H9 (cell line): ENCODE measurements at regions not wholly inside any gene's neighbourhood (a gene's known extent, or its start where the extent isn't known, plus 50 kb on each side); places are given as distances from the start of the nearest gene placed in this dataset.

ENCODE experiments used
- DNase-seq: peaks from one replicate; pipeline ENCODE4 v3.0.0-alpha.2; 2017
- H2AFZ ChIP-seq: one replicate; pipeline ENCODE4 v1.6.1; 2013; ENCODE audit warnings: mild to moderate bottlenecking, low read length, control low read depth, moderate library complexity
- H2AK5ac ChIP-seq: 2 replicates; pipeline ENCODE4 v1.6.1; 2013; ENCODE audit warnings: low read length, control low read depth, mixed read lengths; ENCODE audit not compliant: insufficient read length
- H2BK120ac ChIP-seq: one replicate; pipeline ENCODE4 v1.6.1; 2013; ENCODE audit warnings: low read depth, mild to moderate bottlenecking, low read length, control low read depth, inconsistent platforms; ENCODE audit not compliant: poor library complexity, severe bottlenecking
- H2BK12ac ChIP-seq: 2 replicates; pipeline ENCODE4 v1.6.1; 2013; ENCODE audit warnings: low read length, control low read depth, mixed read lengths, low read depth; ENCODE audit not compliant: insufficient read length
- H2BK15ac ChIP-seq: 2 replicates; pipeline ENCODE4 v1.6.1; 2013; ENCODE audit warnings: low read depth, low read length, control low read depth
- H2BK20ac ChIP-seq: one replicate; pipeline ENCODE4 v1.6.1; 2013; ENCODE audit warnings: low read depth, mild to moderate bottlenecking, low read length, control low read depth, inconsistent platforms; ENCODE audit not compliant: poor library complexity, severe bottlenecking
- H2BK5ac ChIP-seq: 2 replicates; pipeline ENCODE4 v1.6.1; 2013; ENCODE audit warnings: low read length, control low read depth, mixed read lengths; ENCODE audit not compliant: insufficient read length
- H3K14ac ChIP-seq: 2 replicates; pipeline ENCODE4 v1.6.1; 2013; ENCODE audit warnings: low read length, control low read depth; ENCODE audit not compliant: insufficient read depth
- H3K18ac ChIP-seq: 2 replicates; pipeline ENCODE4 v1.6.1; 2013; ENCODE audit warnings: low read depth, mild to moderate bottlenecking, mixed read lengths, low read length, control low read depth; ENCODE audit not compliant: insufficient read length
- H3K23ac ChIP-seq: 2 replicates; pipeline ENCODE4 v1.6.1; 2013; ENCODE audit warnings: low read length, control low read depth, mixed read lengths, low read depth; ENCODE audit not compliant: insufficient read length
- H3K23me2 ChIP-seq: 2 replicates; pipeline ENCODE4 v1.6.1; 2013; ENCODE audit warnings: low read depth, mild to moderate bottlenecking, mixed read lengths, low read length, control low read depth; ENCODE audit not compliant: insufficient read length, poor library complexity, severe bottlenecking
- H3K27ac ChIP-seq: 2 replicates; pipeline ENCODE4 v1.5.1; 2013; ENCODE audit warnings: low read length, control low read depth, mixed read lengths, low read depth; ENCODE audit not compliant: insufficient read length
- H3K27me3 ChIP-seq: 2 replicates; pipeline ENCODE4 v1.6.1; 2013; ENCODE audit warnings: low read length, control low read depth, inconsistent platforms; ENCODE audit not compliant: insufficient read depth
- H3K4ac ChIP-seq: 2 replicates; pipeline ENCODE4 v1.6.1; 2013; ENCODE audit warnings: low read depth, mild to moderate bottlenecking, control low read depth, inconsistent platforms, low read length, moderate library complexity
- H3K4me1 ChIP-seq: 2 replicates; pipeline ENCODE4 v1.6.1; 2013; ENCODE audit warnings: low read length, control low read depth, inconsistent platforms; ENCODE audit not compliant: insufficient read depth
- H3K4me2 ChIP-seq: 2 replicates; pipeline ENCODE4 v1.6.1; 2013; ENCODE audit warnings: low read length, control low read depth, mixed read lengths; ENCODE audit not compliant: insufficient read length, insufficient read depth
- H3K56ac ChIP-seq: 2 replicates; pipeline ENCODE4 v1.6.1; 2013; ENCODE audit warnings: low read depth, mild to moderate bottlenecking, mixed read lengths, low read length, control low read depth; ENCODE audit not compliant: insufficient read length
- H3K79me1 ChIP-seq: 2 replicates; pipeline ENCODE4 v1.6.1; 2013; ENCODE audit warnings: low read depth, mild to moderate bottlenecking, moderate library complexity, low read length, control low read depth, inconsistent platforms; ENCODE audit not compliant: insufficient read depth, poor library complexity, severe bottlenecking
- H3K79me2 ChIP-seq: 2 replicates; pipeline ENCODE4 v1.6.1; 2013; ENCODE audit warnings: low read length, control low read depth, inconsistent platforms; ENCODE audit not compliant: insufficient read depth
- H3K9ac ChIP-seq: 2 replicates; pipeline ENCODE4 v1.6.1; 2013; ENCODE audit warnings: low read length, control low read depth, mixed read lengths; ENCODE audit not compliant: insufficient read length; ENCODE audit errors: extremely low read depth
- H3K9me3 ChIP-seq: one replicate; pipeline ENCODE4 v1.6.1; 2013; ENCODE audit warnings: low read depth, low read length, inconsistent platforms; ENCODE audit not compliant: control insufficient read depth
- H3T11ph ChIP-seq: one replicate; pipeline ENCODE4 v1.6.1; 2013; ENCODE audit warnings: mild to moderate bottlenecking, low read length, control low read depth, inconsistent platforms
- H4K20me1 ChIP-seq: one replicate; pipeline ENCODE4 v1.6.1; 2013; ENCODE audit not compliant: control insufficient read depth, insufficient read length, insufficient read depth
- H4K5ac ChIP-seq: 2 replicates; pipeline ENCODE4 v1.6.1; 2013; ENCODE audit warnings: low read depth, mild to moderate bottlenecking, mixed read lengths, low read length, control low read depth; ENCODE audit not compliant: insufficient read length
- H4K8ac ChIP-seq: replicated peaks from 2 replicates; pipeline ENCODE4 v1.6.1; 2013; ENCODE audit warnings: low read length, control low read depth, mixed read lengths, low read depth; ENCODE audit not compliant: insufficient read length
- H4K91ac ChIP-seq: 2 replicates; pipeline ENCODE4 v1.6.1; 2013; ENCODE audit warnings: low read depth, mild to moderate bottlenecking, moderate library complexity, mixed read lengths, low read length, control low read depth; ENCODE audit not compliant: insufficient read length
- H3K27ac Mint-ChIP-seq, 3 experiments: 2 replicates in 2 of 3; 3 replicates in 1 of 3; pipeline ENCODE4 v1.8.0; 2020 to 2021; ENCODE audit warnings: mixed read lengths in 3 of 3, mild to moderate bottlenecking in 1 of 3, moderate library complexity in 1 of 3
- H3K27me3 Mint-ChIP-seq: 2 replicates; pipeline ENCODE4 v1.8.0; 2021; ENCODE audit warnings: low read depth, mild to moderate bottlenecking, moderate library complexity, mixed read lengths
- H3K36me3 Mint-ChIP-seq, 3 experiments: 2 replicates in 2 of 3; 3 replicates in 1 of 3; pipeline ENCODE4 v1.8.0; 2020 to 2021; ENCODE audit warnings: low read depth in 3 of 3, mixed read lengths in 3 of 3; ENCODE audit not compliant: insufficient read depth in 1 of 3
- H3K4me1 Mint-ChIP-seq, 2 experiments: 2 replicates each; pipeline ENCODE4 v1.8.0; 2020; ENCODE audit warnings: mixed read lengths in 2 of 2
- H3K4me3 Mint-ChIP-seq, 2 experiments: 2 replicates in 1 of 2; 3 replicates in 1 of 2; pipeline ENCODE4 v1.8.0; 2020 to 2021; ENCODE audit warnings: mild to moderate bottlenecking in 2 of 2, mixed read lengths in 2 of 2, moderate library complexity in 1 of 2
- H3K9me3 Mint-ChIP-seq, 2 experiments: 2 replicates in 1 of 2; 3 replicates in 1 of 2; pipeline ENCODE4 v1.8.0; 2020; ENCODE audit warnings: mild to moderate bottlenecking in 2 of 2, mixed read lengths in 2 of 2, moderate library complexity in 1 of 2
- WGBS: extraction: QIAGEN DNeasy Blood & Tissue Kit; methylation state at CpG from one replicate; pipeline ENCODE4 v1.1.7; 2013; ENCODE audit warnings: missing lambda C conversion rate, low lambda C conversion rate, mixed read lengths; ENCODE audit not compliant: insufficient read length; ENCODE audit errors: extremely low coverage; 5-methylcytosine and 5-hydroxymethylcytosine counted together
- TF ChIP-seq, protein P1 (sequence below): fragments of 200-600 bp; sonication (generic); conservative IDR thresholded peaks from 3 replicates; pipeline ENCODE4 v1.8.0; 2021; ENCODE audit warnings: antibody characterized with exemption, mild to moderate bottlenecking

- no peak overlapping the region for H3T11ph ChIP-seq
- Mint-ChIP-seq H3K9me3 (no peaks in the 10 kb centered on the region), H3K27ac (no peak overlapping the region), H3K36me3 (no peaks in the 10 kb centered on the region), H3K4me3 (no peak overlapping the region), H3K4me1 (peaks cover 0 to 4% of the 10 kb centered on the region in 2 experiments; a peak in 2 of 4 replicates), H3K27me3 (no peaks in the 10 kb centered on the region; the same call in 1 of the 2 replicates)
- no peak overlapping the region for H3K9ac ChIP-seq
- H3K23ac ChIP-seq, result no peak overlapping the region
- no peaks in the 10 kb centered on the region for H3K9me3 ChIP-seq
- H2BK20ac ChIP-seq, result no peak overlapping the region
- H2AFZ ChIP-seq, result no peak overlapping the region
- H3K4me1 ChIP-seq, result no peaks in the 10 kb centered on the region
- H3K79me1 ChIP-seq, result no peaks in the 10 kb centered on the region
- no peak overlapping the region for H2BK12ac ChIP-seq
- H3K79me2 ChIP-seq, result no peaks in the 10 kb centered on the region
- H2BK15ac ChIP-seq, result no peak overlapping the region
- no peak overlapping the region for H3K14ac ChIP-seq
- TF ChIP-seq, protein P1, sequence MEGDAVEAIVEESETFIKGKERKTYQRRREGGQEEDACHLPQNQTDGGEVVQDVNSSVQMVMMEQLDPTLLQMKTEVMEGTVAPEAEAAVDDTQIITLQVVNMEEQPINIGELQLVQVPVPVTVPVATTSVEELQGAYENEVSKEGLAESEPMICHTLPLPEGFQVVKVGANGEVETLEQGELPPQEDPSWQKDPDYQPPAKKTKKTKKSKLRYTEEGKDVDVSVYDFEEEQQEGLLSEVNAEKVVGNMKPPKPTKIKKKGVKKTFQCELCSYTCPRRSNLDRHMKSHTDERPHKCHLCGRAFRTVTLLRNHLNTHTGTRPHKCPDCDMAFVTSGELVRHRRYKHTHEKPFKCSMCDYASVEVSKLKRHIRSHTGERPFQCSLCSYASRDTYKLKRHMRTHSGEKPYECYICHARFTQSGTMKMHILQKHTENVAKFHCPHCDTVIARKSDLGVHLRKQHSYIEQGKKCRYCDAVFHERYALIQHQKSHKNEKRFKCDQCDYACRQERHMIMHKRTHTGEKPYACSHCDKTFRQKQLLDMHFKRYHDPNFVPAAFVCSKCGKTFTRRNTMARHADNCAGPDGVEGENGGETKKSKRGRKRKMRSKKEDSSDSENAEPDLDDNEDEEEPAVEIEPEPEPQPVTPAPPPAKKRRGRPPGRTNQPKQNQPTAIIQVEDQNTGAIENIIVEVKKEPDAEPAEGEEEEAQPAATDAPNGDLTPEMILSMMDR, result no peak
- H2BK5ac ChIP-seq, result no peak overlapping the region
- H3K27me3 ChIP-seq, result no peaks in the 10 kb centered on the region
- no peak overlapping the region for H2AK5ac ChIP-seq
- H4K20me1 ChIP-seq, result no peaks in the 10 kb centered on the region
- no peak overlapping the region for H4K91ac ChIP-seq
- H3K4ac ChIP-seq, result no peak overlapping the region
- no peak overlapping the region for H3K27ac ChIP-seq
- H3K4me2 ChIP-seq, result no peak overlapping the region
- no peak overlapping the region for H3K18ac ChIP-seq
- no peak overlapping the region for H3K56ac ChIP-seq
- no peak overlapping the region for H4K5ac ChIP-seq
- no peak overlapping the region for H2BK120ac ChIP-seq
- WGBS, result no CpG with 5 or more reads among the region's 7 CpGs
- no peaks in the 10 kb centered on the region for H3K23me2 ChIP-seq
- DNase-seq, result no peak
- H4K8ac ChIP-seq, result no peak overlapping the region
These were observed 546.1 kb downstream of the NTRK3 start for GRCh38 chr15:87710406-87710805.
